KG1 (cell line): ENCODE measurements at regions not wholly inside any gene's neighbourhood (a gene's known extent, or its start where the extent isn't known, plus 50 kb on each side); places are given as distances from the start of the nearest gene placed in this dataset.

ENCODE experiments used
- DNase-seq: peaks from one replicate; lab custom pipeline; 2025; lab: John Stamatoyannopoulos, UW

DNA sequence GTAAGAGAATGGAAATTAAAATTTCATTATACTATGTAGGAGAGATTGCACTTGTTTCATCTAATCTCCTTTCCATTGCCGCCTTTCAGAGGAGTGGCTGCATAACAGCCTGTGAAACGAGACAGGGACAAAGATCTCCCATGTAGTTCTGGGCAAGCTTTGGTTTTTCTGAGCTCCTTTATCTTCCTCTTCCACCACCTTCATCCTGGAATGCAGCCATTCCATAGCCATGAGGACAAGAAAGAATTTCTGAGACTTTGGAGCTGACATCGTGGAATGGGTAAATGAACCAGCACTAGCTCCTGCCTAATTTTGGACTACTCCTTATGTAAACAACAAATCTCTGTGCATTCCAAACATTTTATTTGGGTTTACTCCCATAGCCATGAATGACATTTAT, 1587.3 kb upstream of the TENM3 start:
- no peak for DNase-seq

- no peak for DNase-seq
These were observed 1585.3 kb upstream of the TENM3 start for GRCh38 chr4:180657881-180658280.

GRCh38 chr4:180664766-180665368, 1578.3 kb upstream of the TENM3 start:
- peak; percentile 8 for DNase-seq

GRCh38 chr4:180665481-180665880, 1577.7 kb upstream of the TENM3 start:
- no peak for DNase-seq

- DNase-seq = no peak
These were observed 1577.0 kb upstream of the TENM3 start for GRCh38 chr4:180665994-180666824.

DNA sequence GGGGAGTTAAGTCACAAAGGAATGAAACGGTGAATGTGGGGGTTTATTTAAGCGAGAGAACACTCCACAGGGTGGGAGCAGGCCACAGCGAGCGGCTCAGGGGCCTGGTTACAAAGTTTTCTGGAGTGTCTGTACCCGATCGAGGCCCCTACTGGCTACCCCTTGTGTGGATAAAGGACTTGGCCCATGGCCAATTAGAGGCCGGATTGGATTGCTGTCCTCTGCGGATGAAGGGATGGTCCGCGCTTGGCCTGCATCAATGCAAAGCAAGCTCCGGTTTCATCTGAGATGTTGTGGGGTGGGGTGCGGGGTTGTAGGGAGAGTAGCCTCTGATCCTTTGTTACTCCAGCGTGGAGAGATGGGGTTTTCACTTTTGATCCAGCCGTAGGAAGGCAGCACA, 1574.5 kb upstream of the TENM3 start:
- DNase-seq = no peak

GRCh38 chr4:180669680-180670079, 1573.5 kb upstream of the TENM3 start:
- DNase-seq = no peak

DNA sequence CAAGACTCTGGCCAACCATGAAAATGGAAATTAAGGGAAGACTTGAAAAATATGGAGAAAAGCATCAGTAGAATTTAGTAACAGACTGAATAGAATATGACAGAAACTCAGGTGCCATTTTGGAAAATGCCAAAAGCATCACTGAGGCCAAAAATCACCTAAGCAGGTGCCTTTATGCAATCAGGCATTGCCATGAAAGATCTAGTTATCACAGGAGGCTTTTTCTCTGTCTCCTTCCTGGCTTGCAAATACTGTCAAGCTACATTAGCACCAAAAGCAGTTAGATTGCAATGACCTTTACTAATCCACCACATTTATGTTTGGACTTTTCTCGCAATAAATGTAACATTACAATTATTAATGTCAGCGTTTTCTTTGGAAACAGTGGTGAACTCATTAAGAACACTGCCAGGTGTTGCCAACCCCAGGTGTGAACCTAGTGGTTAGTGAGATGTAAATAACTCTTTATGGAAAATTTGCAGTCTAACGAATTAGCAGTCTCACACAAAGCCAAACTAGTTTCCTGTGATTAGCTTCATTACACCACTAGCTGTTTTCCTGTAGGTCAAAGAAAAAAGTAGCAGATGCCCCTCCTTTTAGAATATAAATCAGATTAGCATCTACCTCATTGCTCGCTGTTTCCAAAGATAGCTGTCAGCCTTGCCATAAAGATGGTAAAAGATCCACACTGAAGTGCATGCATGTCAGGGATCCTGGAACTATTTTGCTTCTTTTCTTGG, 1568.4 kb upstream of the TENM3 start:
- DNase-seq = no peak

DNA sequence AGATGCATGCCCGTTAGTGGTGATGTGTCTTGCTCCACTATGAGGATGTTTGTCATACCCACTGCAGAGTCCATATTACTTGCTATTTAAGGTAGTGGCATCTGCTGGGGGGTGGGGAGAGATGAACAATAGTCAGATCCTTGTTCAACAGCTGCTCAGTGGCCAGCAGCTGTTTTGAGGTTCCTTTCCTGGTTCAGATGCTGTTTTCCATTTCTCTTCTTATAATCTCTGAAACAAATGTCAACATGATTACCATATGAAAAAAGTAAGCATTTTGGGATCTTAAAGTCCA, 1567.9 kb upstream of the TENM3 start:
- DNase-seq = no peak

DNA sequence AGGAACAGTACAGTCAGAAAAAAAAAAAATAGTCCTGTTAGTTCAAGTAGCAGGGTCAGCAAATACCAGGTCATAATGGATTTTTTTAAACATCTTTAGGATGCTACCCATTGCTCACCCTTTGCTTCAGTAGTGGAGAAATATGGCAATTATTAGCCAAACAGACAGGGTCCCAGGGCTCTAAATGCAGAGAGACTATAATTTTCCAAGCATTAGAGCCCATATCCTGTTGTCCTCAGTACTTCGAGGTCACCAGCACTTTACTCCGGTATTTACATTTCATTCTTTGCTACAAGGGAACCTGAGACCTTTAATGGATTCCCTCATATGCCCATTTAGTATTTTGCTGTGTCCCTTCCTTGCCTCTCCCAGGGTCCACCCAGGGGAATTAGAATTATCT, 1562.9 kb upstream of the TENM3 start:
- DNase-seq = no peak

- DNase-seq = no peak
These were observed 1560.4 kb upstream of the TENM3 start for GRCh38 chr4:180682776-180683175.

GRCh38 chr4:180683186-180683585, 1560.0 kb upstream of the TENM3 start:
- no peak for DNase-seq

- no peak for DNase-seq
These were observed 1554.7 kb upstream of the TENM3 start for GRCh38 chr4:180688480-180688879.

- DNase-seq = no peak
These were observed 1548.3 kb upstream of the TENM3 start for GRCh38 chr4:180694875-180695274.

- no peak for DNase-seq
These were observed 1547.4 kb upstream of the TENM3 start for GRCh38 chr4:180695851-180696250.

DNA sequence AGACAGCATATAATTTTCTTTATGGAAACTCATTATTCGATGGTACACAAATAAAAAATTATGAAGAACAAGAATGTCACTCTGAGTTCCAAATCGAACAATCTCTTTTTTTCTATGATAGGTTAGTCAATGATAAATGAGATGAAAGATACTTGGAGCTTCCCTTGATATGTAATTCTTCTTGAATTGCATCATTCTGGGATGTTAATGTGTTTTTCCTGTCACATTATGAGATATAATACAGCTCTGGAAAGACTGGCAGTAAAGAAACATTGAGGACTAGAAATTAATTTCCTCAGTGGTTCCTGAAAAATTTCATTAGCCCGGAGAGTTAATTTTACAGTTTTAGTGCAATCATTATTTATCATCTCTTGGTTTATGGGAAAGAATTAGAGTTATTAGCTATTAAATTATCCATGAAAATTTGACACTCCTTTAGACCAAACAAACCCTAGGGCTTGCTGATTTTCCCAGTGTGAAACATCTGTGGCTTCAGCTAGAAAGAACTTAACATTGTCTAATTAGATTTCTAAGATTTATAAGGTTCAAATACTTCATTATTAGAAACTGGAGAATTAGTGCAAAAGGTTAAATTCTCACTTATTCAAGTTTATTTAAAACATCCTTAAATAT, 1546.6 kb upstream of the TENM3 start:
- no peak for DNase-seq

DNA sequence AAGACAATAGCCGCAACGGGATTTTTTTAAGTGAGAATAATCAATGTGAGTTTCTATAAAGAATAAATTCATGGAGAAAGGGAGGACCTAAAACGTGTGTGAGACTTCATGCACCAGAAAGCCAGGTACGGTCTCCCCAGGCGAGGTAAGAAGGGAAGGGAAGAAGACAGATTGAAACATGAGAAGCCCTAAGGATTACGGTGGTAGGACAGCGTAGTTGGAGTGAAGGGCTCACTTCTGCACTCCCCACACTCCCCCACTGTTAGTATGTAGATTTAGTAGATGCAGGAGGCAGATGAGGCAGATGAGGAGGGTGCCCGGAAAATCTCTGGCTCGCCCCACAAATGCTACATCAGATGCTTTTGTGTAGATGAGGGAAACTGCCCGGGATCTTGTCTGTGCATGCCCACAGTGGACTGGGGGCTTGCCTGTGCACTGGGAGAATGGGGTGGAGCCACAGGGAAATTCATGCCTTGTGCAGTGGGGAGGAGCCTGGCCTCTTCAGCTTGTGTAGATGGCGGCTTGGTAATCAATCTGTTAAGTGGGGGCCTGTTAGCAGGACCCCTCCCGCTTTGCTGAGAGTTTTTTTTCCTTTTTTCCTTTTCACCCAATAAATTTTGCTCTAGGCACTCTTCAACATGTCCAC, 1544.5 kb upstream of the TENM3 start:
- DNase-seq = no peak

GRCh38 chr4:180706766-180707165, 1536.4 kb upstream of the TENM3 start:
- no peak for DNase-seq

DNA sequence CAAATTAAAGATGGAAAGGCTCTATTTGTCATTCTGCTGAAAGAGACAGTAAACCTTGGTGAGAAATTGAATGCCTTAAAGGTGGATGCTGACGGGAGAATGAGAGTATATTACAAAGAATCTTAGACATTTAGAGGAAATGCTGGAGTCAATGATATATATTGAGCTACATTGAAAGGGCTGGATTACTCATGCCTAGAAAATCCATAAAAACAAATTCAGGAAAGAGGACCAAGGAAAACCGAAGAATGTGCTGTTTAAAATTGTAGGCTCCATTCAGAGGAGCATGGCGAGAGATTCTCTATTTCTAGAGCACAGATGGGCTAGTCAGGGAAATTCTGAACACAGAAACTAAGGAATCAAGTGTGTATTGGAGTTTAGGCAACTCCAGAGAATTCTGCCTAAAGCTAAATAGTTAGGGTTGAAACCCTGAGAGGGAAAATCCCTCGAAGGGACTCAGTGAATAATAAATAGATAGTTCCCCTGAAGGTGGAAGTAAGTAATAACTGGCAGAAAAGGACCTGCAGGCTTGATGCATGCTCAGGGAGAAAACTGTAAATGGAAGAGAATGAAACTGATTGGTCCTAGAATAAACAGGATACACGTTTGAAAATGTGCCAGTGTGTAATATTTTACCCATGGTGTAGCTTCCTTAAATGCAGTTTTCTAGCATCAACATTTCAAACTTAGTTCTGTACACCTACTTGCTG, 1532.4 kb upstream of the TENM3 start:
- no peak for DNase-seq

DNA sequence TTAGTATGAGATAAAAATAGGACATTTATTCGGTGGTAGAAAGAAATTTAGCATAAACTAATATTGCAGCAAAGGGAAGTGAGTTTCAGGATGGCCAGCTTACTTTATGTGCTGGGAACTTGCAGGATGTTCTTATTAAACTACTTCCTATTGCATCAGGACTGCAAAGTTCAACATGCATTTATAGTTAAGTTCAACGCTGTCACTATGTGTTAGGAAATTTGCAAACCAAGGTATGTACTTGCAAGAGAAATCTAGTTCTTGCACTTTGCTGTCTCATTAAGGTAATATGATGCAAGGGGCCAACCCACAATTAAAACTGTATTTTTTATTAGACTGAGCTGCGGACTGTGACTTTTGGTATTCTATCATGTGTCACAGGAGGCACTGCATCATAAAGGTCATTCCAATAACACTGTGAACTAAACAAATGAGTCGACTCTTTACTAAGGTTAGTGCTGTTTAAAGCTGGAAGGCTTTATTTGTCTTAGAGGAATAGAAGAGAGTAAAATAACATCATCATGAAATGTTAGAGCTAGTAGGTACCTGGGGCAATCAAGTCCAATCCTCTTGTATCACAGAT, 1525.7 kb upstream of the TENM3 start:
- DNase-seq = no peak

DNA sequence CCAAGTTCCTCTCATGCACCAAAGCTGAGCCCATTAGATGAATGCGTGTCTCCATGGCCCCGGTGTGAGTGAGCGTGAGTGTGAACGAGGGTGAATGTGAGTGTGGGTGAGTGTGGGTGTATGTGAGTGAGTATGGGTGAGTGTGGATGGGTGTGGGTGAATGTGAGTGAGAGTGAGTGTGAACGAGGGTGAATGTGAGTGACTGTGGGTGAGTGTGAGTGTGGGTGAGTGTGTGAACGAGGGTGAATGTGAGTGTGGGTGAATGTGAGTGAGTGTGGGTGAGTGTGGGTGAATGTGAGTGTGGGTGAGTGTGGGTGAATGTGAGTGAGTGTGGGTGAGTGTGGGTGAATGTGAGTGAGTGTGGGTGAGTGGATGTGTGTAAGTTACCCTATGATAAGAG, 1521.8 kb upstream of the TENM3 start:
- DNase-seq = no peak
